Heart left ventricle (tissue), 13 donors: ENCODE measurements at regions not wholly inside any gene's neighbourhood (a gene's known extent, or its start where the extent isn't known, plus 50 kb on each side); places are given as distances from the start of the nearest gene placed in this dataset.

ENCODE experiments used
- CTCF ChIP-seq, 12 donors: fragments of 200-600 bp; sonication (generic) in 4 of 12; IDR thresholded peaks; one replicate each; pipeline versions ENCODE4 v1.5.0 to v1.8.0; 2018 to 2022; ENCODE audit warnings: antibody characterized with exemption in 12 of 12, mild to moderate bottlenecking in 5 of 12
- POLR2A ChIP-seq, 2 donors: fragments of 450-650 bp; IDR thresholded peaks; one replicate each; pipeline ENCODE4 v1.6.1; 2017; ENCODE audit warnings: antibody characterized with exemption in 2 of 2, mild to moderate bottlenecking in 2 of 2, moderate library complexity in 2 of 2
- donor health status: ischemic (EF 13 %, LVEDD 7.1; RV severe dilation, severe dysfunction).
- donor health status: DM: no; HTN: yes; CAD: no.
- donor health status: DM: no; HTN: no; CAD: no.
- donor health status: ischemic (EF 25% LVEDD 6.9; RV normal size, moderate dysfunction).
- donor health status: ischemic (EF 25% LVEDD 5.7; RV mildly dilated, moderate dysfunction).
- donor health status: ischemic (EF 35%, LVEDD 5.7; RV mildly dilated, moderate dysfunction).
- donor health status: nonischemic (EF 11% LVEDD 7.7; RV severe dilation, severe dysfunction).
- donor health status: DM: yes; HTN: yes; CAD: no.
- donor health status: PGD.
- donor health status: ischemic (EF 29% LVEDD 5.4; RV normal size, mild dysfunction).
- donor health status: nonischemic (EF 23%, LVEDD 6.1; RV moderate dilation, normal function).

GRCh38 chr14:28886940-28887339 lies 120.4 kb downstream of the FOXG1 start:
- TF ChIP-seq CTCF (IDR thresholded peaks at IDR 0.05) (no peak), POLR2A (IDR thresholded peaks at IDR 0.05) (no peak)
